Uterus (tissue), 2 donors: ENCODE measurements at regions not wholly inside any gene's neighbourhood (a gene's known extent, or its start where the extent isn't known, plus 50 kb on each side); places are given as distances from the start of the nearest gene placed in this dataset.
"Not testable (repeated sequence)": the region's sequence is repeated elsewhere in the genome, so short reads cannot be mapped to it uniquely, and the experiment has no call there.

ENCODE experiments used
- CTCF ChIP-seq, 4 experiments: fragments of 200-600 bp in 2 of 4; fragments of 450-650 bp in 2 of 4; sonication (generic) in 2 of 4; IDR thresholded peaks; one replicate each; pipeline ENCODE4 v1.5.1; 2016 to 2019; ENCODE audit warnings: antibody characterized with exemption in 4 of 4, mild to moderate bottlenecking in 2 of 4, moderate library complexity in 1 of 4
- POLR2A ChIP-seq, 2 donors: fragments of 450-650 bp; IDR thresholded peaks; one replicate each; pipeline ENCODE4 v1.6.1; 2016; ENCODE audit warnings: antibody characterized with exemption in 2 of 2, mild to moderate bottlenecking in 1 of 2, moderate library complexity in 1 of 2

GRCh38 chr22:23433127-23434005 lies 146.7 kb downstream of the IGLL1 start:
- TF ChIP-seq CTCF (IDR thresholded peaks at IDR 0.05): peak in 2 of 4 experiments; percentile 30 to 43
- not testable (repeated sequence) for TF ChIP-seq POLR2A (IDR thresholded peaks at IDR 0.05)
